ENCODE measurements at regions not wholly inside any gene's neighbourhood (a gene's known extent, or its start where the extent isn't known, plus 50 kb on each side); places are given as distances from the start of the nearest gene placed in this dataset.
A peak's percentile ranks its signal among the peaks of the same experiment; 100 is the strongest.

DNA sequence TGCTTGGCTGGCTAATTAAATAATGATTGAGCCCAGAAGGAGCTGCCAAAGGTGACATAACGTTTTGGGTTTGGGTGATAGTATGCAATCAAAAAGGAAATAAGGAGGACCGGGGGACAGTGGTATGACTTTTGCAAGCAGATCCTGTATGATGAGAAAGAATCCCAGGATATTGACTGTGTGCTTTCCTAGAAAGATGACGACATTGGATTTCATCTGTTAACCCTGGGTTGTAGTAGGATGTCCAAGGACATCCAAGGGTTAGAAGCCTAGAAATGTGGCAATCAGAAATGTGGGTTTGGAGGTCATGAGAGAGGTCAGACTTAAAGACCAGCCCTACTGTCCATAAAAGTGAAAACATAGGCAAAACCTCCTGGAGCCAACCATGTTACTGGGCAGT lies 50.3 kb upstream of the HMHB1 start:
- FAIRE-seq = no peak

GRCh38 chr5:143760755-143761154 lies 51.2 kb upstream of the HMHB1 start:
- FAIRE-seq = no peak

- FAIRE-seq = no peak
Measured at GRCh38 chr5:143760131-143760505, 51.8 kb upstream of the HMHB1 start.

DNA sequence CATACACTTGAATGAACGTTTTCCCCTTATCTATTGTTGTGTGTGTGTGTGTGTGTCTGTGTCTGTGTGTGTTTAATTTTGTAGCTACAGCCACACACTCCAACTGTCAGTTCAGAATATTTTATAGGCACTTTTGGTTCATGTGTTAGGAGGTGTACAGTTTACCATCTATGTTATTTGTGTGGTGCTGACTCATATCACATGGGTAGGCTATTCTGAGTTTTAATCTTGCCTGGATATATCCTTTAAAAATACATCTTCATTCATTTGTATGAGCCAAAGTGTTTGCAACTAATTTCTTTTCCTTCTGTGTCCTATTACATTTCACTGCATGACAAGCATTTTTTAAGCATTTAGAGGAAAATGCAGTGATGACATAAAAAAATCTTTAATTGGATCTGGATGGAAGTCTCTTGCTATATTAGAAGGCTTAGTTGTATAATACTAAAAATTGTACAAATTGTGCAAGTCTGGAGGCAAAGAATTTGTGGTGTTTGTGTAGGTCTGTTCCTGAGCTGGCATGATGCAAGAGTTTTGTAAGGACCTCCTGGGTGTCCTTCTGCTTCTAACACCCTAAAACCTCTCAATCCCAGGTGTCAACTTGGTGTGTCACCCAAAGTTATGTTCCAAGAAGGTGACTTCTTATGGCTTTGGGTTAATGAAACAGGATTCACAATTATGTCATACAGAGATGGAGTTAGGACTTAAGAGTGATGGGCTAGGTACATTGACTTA lies 52.4 kb upstream of the HMHB1 start:
- no peak for FAIRE-seq

GRCh38 chr5:143758750-143759149 lies 53.2 kb upstream of the HMHB1 start:
- FAIRE-seq = no peak

- no peak for FAIRE-seq
Measured at GRCh38 chr5:143758015-143758414, 53.9 kb upstream of the HMHB1 start.

GRCh38 chr5:143757116-143757515 lies 54.8 kb upstream of the HMHB1 start:
- FAIRE-seq = no peak

DNA sequence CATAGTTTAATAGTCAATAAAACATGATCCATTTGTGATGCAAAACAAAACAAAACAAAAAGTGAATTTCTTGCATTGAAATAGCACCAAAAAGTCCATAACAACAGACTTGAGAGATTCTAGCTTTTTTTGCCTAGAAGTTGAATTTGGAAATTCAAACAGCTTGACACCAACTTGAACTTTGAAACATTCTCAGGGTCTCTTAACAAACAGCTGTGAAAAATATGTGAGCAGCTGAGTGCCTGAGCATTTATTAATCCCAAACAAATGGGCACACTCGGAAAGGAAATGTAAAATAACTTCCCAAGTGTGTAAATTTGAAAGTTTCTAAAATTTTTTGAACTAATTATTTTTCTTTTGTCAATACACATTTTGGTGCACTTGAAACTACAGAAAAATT lies 56.0 kb upstream of the HMHB1 start:
- no peak for FAIRE-seq

DNA sequence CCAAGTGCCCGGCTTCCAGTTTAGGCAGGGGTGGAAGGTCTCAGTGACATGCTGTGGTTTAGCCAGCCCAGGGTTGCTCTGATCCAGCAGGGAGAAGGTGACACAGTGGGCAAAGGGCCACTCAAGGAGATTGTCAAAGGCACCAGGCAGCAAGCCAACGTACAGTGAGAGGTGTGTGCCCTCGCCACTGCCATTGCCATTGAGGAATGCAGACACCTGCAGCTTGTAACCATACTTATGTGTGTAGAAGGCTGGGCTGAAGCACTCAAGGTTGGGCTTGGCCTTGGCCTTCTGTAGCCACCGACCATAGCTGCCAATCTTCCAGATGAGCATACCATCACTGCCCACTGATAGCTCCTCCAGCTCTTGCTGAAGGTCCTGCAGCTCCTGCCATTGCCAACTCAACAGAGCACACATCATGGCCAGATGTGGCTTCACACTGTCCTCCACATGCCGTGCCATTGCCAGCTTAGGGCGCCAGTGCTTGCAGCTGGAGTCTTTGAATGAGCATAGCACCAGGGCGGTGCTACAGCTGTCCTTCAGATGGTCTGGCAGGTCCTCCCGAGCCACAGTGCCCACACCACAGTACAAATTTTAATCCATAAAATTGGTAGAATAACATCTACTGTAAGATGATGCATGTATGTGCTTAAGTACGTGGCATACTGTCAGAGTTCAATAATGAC lies 59.7 kb upstream of the HMHB1 start:
- no peak for FAIRE-seq

- no peak for FAIRE-seq
Measured at GRCh38 chr5:143751342-143751741, 60.6 kb upstream of the HMHB1 start.

- FAIRE-seq = peak; percentile 77
Measured at GRCh38 chr5:143749581-143750205, 62.3 kb upstream of the HMHB1 start.

DNA sequence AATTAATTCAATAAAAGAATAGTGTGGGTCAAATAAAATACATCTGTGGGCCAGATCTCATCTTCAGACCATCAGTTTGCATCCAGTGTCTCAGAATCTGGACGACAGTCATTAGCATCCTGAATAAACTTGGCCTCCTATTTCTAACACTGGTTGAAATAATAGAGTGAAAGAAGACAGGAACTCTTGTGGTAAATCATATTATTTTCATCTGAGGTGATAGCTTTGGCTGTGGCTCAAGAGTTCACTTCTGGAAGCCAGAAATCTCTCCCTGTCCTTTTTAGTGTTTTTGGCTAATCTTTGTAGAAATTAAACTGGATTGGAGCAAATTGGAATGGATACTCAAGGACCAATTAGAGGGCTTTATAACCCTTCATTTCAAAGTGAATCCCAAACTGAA lies 63.4 kb upstream of the HMHB1 start:
- no peak for FAIRE-seq

- no peak for FAIRE-seq
Measured at GRCh38 chr5:143742951-143743350, 69.0 kb upstream of the HMHB1 start.

- FAIRE-seq = no peak
Measured at GRCh38 chr5:143741421-143741820, 70.5 kb upstream of the HMHB1 start.

GRCh38 chr5:143740956-143741355 lies 71.0 kb upstream of the HMHB1 start:
- FAIRE-seq = no peak

GRCh38 chr5:143739746-143740145 lies 72.2 kb upstream of the HMHB1 start:
- no peak for FAIRE-seq

DNA sequence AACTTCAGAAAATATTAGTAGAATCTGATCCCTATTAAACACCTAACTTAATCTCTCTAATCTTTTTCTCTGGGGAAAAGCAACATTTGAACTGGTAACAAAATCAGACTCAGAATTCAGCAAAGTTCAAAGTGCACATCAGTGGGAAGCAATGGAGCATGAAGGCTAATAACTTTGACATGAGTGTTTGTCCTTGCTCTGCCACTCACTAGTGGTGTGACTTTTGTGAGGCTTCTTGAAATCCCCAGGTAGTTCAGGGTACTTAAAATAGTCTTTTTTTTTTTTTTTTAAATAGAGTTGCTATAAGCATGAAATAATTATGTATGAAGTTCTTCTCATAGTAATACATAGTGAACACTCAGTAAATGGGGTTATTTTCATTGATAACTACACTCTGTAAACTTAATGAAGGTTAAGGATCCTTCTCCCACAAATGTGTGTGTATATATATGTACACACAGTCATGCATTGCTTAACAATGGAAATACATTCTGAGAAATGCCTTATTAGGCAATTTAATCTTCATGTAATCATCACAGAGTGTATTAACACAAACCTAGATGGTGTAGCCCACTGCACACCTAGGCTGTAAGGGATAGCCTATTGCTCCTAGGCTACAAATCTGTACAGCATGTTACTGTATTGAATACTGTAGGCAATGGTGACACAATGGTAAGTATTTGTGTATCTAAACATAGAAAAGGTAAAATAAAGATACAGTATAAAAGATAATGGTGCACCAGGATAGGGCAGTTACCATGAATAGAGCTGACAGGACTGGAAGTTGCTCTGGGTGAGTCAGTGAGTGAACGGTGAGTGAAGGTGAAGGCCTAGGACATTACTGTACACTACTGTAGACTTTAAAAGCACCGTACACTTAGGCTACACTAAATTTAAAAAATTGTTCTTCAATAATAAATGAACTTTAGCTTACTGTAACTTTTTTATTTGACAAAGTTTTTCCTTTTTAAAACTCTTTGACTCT lies 73.3 kb upstream of the HMHB1 start:
- no peak for FAIRE-seq

DNA sequence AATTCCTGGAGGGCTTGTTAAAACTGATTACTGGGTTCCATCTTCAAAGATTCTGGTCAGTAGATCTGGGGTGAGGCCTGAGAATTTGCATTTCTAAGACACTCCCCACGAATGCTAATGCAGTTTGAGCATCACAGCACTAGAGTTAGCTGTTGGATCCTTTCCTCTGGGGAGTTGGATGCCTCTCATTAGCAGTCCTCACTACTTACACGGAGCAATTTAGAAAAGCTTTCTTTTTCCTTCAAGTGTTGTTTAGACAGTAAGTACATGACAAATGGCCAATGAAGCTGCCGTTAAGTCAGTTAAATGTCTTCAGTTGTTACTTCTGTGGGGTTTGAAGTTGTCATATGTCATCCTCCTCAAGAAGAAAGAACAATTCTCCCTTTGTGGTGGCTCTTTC lies 74.9 kb upstream of the HMHB1 start:
- no peak for FAIRE-seq

GRCh38 chr5:143734456-143734780 lies 77.5 kb upstream of the HMHB1 start:
- FAIRE-seq = no peak

- FAIRE-seq = no peak
Measured at GRCh38 chr5:143733665-143734455, 78.1 kb upstream of the HMHB1 start.

DNA sequence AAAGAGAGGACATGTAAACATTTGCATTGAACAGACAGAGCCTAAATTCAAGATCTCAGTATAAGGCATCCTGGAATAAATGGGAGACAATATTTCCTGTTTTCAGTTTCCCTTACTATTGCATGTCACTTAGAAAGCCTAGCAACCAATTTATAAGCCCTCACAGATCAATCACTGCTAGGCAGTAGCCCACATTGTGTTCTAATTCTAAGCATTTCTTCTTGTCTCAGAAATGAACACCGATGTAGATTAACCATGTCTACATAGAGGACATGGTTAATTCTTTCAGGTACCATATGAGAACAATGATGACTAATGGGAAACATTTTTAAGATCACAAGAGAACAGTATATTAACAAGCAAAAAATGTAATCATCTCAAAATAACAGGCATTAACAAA lies 79.6 kb upstream of the HMHB1 start:
- FAIRE-seq = no peak

- no peak for FAIRE-seq
Measured at GRCh38 chr5:143730112-143730801, 81.7 kb upstream of the HMHB1 start.
